ENCODE measurements at regions not wholly inside any gene's neighbourhood (a gene's known extent, or its start where the extent isn't known, plus 50 kb on each side); places are given as distances from the start of the nearest gene placed in this dataset.
"Not testable (repeated sequence)": the region's sequence is repeated elsewhere in the genome, so short reads cannot be mapped to it uniquely, and the experiment has no call there.

DNA sequence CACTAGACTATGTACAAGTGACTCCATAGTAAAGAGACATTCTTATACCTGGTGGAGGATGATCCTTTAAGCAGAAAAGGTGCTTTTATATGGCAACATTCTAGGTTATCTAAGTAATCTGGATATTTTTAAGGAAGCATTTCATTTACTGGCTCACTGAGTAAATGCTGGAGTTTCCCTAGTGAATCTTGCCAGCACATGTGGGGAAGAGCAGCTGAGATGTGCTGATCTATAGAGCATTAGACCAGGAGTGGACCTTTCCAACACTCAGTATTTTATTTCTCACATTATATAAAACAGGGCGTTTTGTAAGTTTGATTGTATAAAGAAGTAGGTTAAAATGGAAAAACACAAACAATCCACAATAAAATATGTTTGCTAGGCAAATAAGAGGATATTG is 478.5 kb downstream of the ATP23 start:
- H3K27me3 ChIP-seq (ENCODE audit: insufficient read depth, low read length), result no peaks in the 10 kb centered on the region
- no peaks in the 10 kb centered on the region for H3K36me3 ChIP-seq (ENCODE audit: insufficient read depth, low read length)
- H3K4me3 ChIP-seq (ENCODE audit: low read length), result no peak overlapping the region
- no peak overlapping the region for H3K9ac ChIP-seq (ENCODE audit: low read depth, low read length)
- no peak overlapping the region for H3K27ac ChIP-seq (ENCODE audit: low read depth, low read length)
- WGBS, result no CpG with 5 or more reads among the region's 1 CpG
- H3K4me1 ChIP-seq (ENCODE audit: insufficient read depth, low read length), result peaks cover 32% of the 10 kb centered on the region
- no peaks in the 10 kb centered on the region for H3K9me3 ChIP-seq (ENCODE audit: insufficient read depth, low read depth, low read length)

DNA sequence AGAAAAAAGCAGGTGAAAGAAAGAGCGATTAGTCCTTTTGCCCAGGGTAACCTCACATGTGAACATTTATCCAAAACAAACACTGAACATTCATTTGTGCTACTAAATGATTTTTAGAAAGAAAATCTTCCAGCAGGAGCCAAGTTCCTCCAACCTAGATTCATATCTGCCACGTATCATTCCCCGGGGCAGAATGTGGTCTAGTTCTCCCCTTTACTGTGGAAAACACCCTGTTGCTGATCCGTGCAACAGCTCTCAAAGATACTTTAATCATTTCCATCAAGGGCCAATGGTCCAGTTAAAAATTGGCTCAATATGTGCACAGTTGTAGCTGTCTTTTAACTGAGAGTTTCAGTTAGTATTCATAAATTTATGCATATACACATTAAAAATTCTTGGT is 479.1 kb downstream of the ATP23 start:
- H3K4me1 ChIP-seq (ENCODE audit: insufficient read depth, low read length), result peaks cover 33% of the 10 kb centered on the region
- H3K27me3 ChIP-seq (ENCODE audit: insufficient read depth, low read length), result no peaks in the 10 kb centered on the region
- no peak overlapping the region for H3K9ac ChIP-seq (ENCODE audit: low read depth, low read length)
- H3K36me3 ChIP-seq (ENCODE audit: insufficient read depth, low read length), result no peaks in the 10 kb centered on the region
- 97% methylated on average over 4 of the region's 4 CpGs for WGBS
- no peak overlapping the region for H3K4me3 ChIP-seq (ENCODE audit: low read length)
- no peaks in the 10 kb centered on the region for H3K9me3 ChIP-seq (ENCODE audit: insufficient read depth, low read depth, low read length)
- no peak overlapping the region for H3K27ac ChIP-seq (ENCODE audit: low read depth, low read length)

GRCh38 chr12:58421990-58422389 is 480.6 kb downstream of the ATP23 start:
- Histone ChIP-seq H3K4me1 (ENCODE audit: insufficient read depth, low read length) (peaks cover 38% of the 10 kb centered on the region), H3K27me3 (ENCODE audit: insufficient read depth, low read length) (no peaks in the 10 kb centered on the region), H3K36me3 (ENCODE audit: insufficient read depth, low read length) (no peaks in the 10 kb centered on the region), H3K4me3 (ENCODE audit: low read length) (no peak overlapping the region), H3K9ac (ENCODE audit: low read depth, low read length) (no peak overlapping the region), H3K9me3 (ENCODE audit: insufficient read depth, low read depth, low read length) (no peaks in the 10 kb centered on the region), H3K27ac (ENCODE audit: low read depth, low read length) (no peak overlapping the region)
- WGBS, result 80% methylated on average over 3 of the region's 3 CpGs

DNA sequence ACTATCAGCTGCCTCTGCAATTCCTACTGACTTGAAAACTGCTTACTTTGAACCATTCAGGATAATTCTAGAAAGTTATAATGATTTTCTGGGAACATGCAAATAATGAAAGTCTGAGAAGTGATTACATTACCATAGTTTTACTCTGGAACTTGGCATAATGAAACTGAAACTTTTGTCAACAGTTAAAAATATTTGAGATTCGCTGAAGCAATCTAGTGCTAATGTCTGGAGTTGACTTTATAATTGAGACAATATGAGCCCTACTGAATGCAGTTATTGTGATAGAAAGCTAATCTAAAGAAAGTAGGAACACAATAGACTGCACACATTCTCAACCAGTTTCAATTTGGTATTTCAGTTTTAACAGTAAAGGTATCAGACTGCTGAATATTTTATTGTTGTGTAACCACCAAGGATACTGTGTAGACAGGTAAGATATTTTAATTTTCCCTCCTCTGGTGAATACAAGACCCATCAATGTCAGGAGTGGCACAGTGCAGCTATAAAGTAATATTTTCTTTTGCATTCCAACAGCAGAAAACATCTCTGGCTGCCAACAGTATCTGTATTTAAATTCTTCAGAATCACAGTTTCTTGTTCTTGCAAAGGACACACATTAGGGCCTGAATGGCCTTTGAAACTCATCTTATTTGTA is 483.5 kb downstream of the ATP23 start:
- 90% methylated on average over 1 of the region's 1 CpG for WGBS
- Histone ChIP-seq H3K27me3 (ENCODE audit: insufficient read depth, low read length) (no peaks in the 10 kb centered on the region), H3K27ac (ENCODE audit: low read depth, low read length) (peak overlapping the region; percentile 99), H3K9me3 (ENCODE audit: insufficient read depth, low read depth, low read length) (peaks cover 6% of the 10 kb centered on the region; the same call in 1 of the 2 replicates), H3K4me3 (ENCODE audit: low read length) (peak overlapping the region; percentile 3; the same call in 1 of the 2 replicates), H3K36me3 (ENCODE audit: insufficient read depth, low read length) (no peaks in the 10 kb centered on the region), H3K4me1 (ENCODE audit: insufficient read depth, low read length) (peaks cover 38% of the 10 kb centered on the region), H3K9ac (ENCODE audit: low read depth, low read length) (peak overlapping the region; percentile 71; the same call in 1 of the 2 replicates)

DNA sequence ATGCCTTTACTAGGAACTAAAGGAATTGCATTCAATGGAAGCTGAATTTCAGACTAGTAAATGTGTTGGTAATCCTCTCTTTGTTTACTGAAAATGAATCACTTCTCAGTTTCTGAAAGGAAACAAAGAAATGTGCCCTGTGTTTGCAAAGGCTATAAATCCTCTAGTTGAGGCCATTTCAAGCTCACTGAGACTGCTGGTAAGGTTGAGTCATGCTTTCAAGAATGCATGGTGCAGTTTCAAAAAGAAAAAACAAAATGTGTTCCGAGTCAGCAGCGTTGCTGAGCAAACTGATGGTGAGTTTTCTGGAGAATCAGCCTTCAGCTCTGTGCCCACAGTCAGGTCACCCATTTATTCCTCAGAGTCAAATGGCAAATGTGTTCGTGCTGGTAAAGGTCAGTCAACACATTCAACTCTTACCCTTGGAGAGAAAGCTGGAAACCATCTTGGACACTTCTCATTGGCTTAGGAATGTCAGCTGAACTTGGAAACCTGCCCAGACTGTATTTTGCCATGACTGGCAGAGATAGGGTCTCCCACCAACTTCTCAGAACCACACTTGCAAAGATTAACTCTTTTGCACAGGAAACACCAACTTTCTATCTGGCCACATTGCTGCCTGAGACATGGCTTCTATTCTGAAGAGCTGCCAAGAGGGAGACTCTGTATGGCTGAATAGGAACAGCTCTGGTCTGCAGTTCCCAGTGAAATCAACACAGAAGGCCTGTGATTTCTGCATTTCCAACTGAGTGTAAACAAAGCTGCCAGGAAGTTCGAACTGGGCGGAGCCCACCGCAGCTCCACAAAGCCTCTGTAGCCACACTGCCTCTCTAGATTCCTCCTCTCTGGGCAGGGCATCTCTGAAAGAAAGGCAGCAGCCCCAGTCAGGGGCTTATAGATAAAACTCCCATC is 484.4 kb downstream of the ATP23 start:
- Histone ChIP-seq H3K4me3 (ENCODE audit: low read length) (peak overlapping the region; percentile 18; the same call in 1 of the 2 replicates), H3K36me3 (ENCODE audit: insufficient read depth, low read length) (no peaks in the 10 kb centered on the region), H3K27me3 (ENCODE audit: insufficient read depth, low read length) (no peaks in the 10 kb centered on the region), H3K4me1 (ENCODE audit: insufficient read depth, low read length) (peaks cover 38% of the 10 kb centered on the region), H3K9me3 (ENCODE audit: insufficient read depth, low read depth, low read length) (peaks cover 6% of the 10 kb centered on the region; the same call in 1 of the 2 replicates), H3K27ac (ENCODE audit: low read depth, low read length) (peak overlapping the region; percentile 99), H3K9ac (ENCODE audit: low read depth, low read length) (peak overlapping the region; percentile 71)
- 36% methylated on average over 6 of the region's 6 CpGs for whole genome bisulfite sequencing

DNA sequence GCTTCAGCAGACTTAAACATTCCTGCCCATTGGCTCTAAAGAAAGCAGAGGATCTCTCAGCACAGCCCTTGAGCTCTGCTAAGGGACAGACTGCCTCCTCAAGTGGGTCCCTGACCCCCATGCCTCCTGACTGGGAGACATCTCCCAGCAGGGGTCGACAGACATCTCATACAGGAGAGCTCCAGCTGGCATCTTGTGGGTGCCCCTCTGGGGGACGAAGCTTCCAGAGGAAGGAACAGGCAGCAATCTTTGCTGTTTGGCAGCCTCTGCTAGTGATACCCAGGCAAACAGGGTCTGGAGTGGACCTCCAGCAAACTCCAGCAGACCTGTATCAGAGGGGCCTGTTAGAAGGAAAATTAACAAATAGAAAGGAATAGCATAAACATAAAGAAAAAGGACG is 485.1 kb downstream of the ATP23 start:
- H3K27me3 ChIP-seq (ENCODE audit: insufficient read depth, low read length); H3K36me3 ChIP-seq (ENCODE audit: insufficient read depth, low read length); H3K9me3 ChIP-seq (ENCODE audit: insufficient read depth, low read depth, low read length); H3K9ac ChIP-seq (ENCODE audit: low read depth, low read length); H3K4me3 ChIP-seq (ENCODE audit: low read length): not testable (repeated sequence)
- peak overlapping the region; percentile 99 for H3K27ac ChIP-seq (ENCODE audit: low read depth, low read length)
- WGBS, result 86% methylated on average over 3 of the region's 3 CpGs
- H3K4me1 ChIP-seq (ENCODE audit: insufficient read depth, low read length), result peaks cover 38% of the 10 kb centered on the region

DNA sequence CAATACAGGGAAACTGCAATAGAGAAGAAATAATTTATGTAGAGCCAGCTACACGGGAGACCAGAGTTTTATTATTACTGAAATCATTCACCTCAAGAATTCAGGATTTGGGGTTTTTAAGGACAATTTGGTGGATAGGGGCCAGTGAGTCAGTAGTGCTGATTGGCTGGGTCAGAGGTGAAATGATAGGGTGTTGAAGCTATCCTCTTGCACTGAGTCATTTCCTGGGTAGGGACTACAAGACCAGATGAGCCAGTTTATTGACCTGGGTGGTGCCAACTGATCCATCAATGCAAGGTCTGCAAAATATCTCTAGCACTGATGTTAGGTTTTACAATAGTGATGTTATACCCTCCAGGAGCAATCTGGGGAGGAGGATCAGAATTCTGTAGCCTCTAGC is 486.3 kb downstream of the LRIG3 start:
- no peak overlapping the region for H3K27ac ChIP-seq (ENCODE audit: low read depth, low read length)
- no peaks in the 10 kb centered on the region for H3K27me3 ChIP-seq (ENCODE audit: insufficient read depth, low read length)
- no peak overlapping the region for H3K9ac ChIP-seq (ENCODE audit: low read depth, low read length)
- H3K4me3 ChIP-seq (ENCODE audit: low read length), result no peak overlapping the region
- no peaks in the 10 kb centered on the region for H3K36me3 ChIP-seq (ENCODE audit: insufficient read depth, low read length)
- WGBS, result no CpG with 5 or more reads among the region's 1 CpG
- H3K9me3 ChIP-seq (ENCODE audit: insufficient read depth, low read depth, low read length), result no peaks in the 10 kb centered on the region
- no peaks in the 10 kb centered on the region for H3K4me1 ChIP-seq (ENCODE audit: insufficient read depth, low read length)

- Histone ChIP-seq H3K4me3 (ENCODE audit: low read length) (no peak overlapping the region), H3K9me3 (ENCODE audit: insufficient read depth, low read depth, low read length) (no peaks in the 10 kb centered on the region), H3K27ac (ENCODE audit: low read depth, low read length) (no peak overlapping the region), H3K4me1 (ENCODE audit: insufficient read depth, low read length) (no peaks in the 10 kb centered on the region), H3K9ac (ENCODE audit: low read depth, low read length) (no peak overlapping the region), H3K36me3 (ENCODE audit: insufficient read depth, low read length) (no peaks in the 10 kb centered on the region), H3K27me3 (ENCODE audit: insufficient read depth, low read length) (no peaks in the 10 kb centered on the region)
Measured at GRCh38 chr12:58434726-58435125, 485.6 kb downstream of the LRIG3 start.

DNA sequence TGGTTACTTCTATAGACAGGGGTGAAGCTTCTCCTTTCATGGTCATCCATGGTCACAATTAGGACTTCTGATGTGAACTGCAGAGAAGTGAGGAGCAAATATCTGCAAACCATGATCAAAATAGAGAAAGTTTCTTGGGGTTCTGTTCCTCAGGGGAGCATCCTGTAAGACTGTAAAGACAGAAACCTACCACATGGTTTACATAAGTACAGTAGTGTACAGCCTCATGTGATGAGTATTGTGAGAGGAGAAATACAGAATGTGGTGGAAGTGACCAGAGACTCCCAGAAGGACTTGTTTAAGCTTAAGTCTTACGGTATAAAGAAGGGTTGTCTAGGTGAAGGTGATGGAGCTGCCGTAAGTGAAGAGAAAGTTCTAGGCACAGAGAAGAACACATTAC is 484.7 kb downstream of the LRIG3 start:
- Histone ChIP-seq H3K9ac (ENCODE audit: low read depth, low read length) (no peak overlapping the region), H3K27me3 (ENCODE audit: insufficient read depth, low read length) (no peaks in the 10 kb centered on the region), H3K9me3 (ENCODE audit: insufficient read depth, low read depth, low read length) (no peaks in the 10 kb centered on the region), H3K27ac (ENCODE audit: low read depth, low read length) (no peak overlapping the region), H3K4me1 (ENCODE audit: insufficient read depth, low read length) (no peaks in the 10 kb centered on the region), H3K36me3 (ENCODE audit: insufficient read depth, low read length) (no peaks in the 10 kb centered on the region), H3K4me3 (ENCODE audit: low read length) (no peak overlapping the region)
- WGBS, result 69% methylated on average over 2 of the region's 2 CpGs

DNA sequence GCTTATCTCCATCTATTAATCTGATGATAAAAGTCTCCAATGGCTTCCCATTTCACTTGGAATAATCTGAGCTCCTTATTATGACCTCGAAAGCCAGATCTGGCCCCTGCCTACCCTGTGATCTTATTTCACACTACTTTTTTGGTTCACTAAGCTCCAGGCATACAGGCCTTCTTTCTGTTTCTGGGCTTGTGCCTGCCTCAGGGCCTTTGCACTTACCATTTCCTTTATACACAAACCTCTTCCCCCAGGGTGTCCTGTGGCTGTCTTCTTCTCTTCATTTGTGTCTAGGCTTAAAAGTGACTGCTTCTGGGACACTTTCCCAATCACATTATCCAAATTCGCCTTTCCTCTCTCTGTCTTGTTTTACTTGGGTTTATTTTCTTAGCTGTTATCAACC is 478.8 kb downstream of the LRIG3 start:
- Histone ChIP-seq H3K4me3 (ENCODE audit: low read length) (no peak overlapping the region), H3K27me3 (ENCODE audit: insufficient read depth, low read length) (no peaks in the 10 kb centered on the region), H3K9me3 (ENCODE audit: insufficient read depth, low read depth, low read length) (no peaks in the 10 kb centered on the region), H3K27ac (ENCODE audit: low read depth, low read length) (no peak overlapping the region), H3K36me3 (ENCODE audit: insufficient read depth, low read length) (no peaks in the 10 kb centered on the region), H3K4me1 (ENCODE audit: insufficient read depth, low read length) (no peaks in the 10 kb centered on the region), H3K9ac (ENCODE audit: low read depth, low read length) (no peak overlapping the region)
- WGBS, result 96% methylated on average over 1 of the region's 2 CpGs

DNA sequence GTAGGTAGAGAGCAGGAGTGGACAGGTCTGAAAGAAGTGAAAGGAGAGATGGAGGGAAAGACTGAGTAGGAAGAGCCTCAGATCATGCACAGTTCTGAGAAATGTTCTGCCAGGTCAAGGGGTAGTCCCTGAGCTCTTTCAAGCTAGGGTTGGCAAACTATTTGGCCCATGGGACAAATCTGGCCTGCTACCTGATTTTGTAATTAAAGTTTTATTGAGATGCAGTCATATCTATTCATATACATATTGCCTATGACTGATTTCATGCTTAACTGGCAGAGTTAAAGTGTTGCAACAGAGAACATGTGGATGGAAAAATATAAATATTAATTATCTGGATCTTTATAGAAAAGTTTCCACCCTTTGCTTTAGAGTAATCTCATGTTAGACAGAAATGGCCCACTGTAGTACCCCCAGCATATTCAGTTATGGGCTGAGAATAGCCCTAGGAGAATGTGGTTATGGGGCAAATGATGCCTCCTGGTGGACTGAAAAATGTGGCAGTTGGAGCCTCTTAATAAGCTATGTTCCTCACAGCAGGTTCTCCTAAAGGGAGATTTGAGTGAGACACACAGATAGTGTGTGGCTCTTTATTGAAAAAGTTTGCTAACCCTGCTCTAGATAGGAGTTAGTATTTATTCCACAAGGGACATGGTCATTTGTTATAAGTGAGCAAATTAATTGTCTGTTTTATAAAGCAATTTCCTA is 476.9 kb downstream of the LRIG3 start:
- H3K36me3 ChIP-seq (ENCODE audit: insufficient read depth, low read length), result no peaks in the 10 kb centered on the region
- no peaks in the 10 kb centered on the region for H3K4me1 ChIP-seq (ENCODE audit: insufficient read depth, low read length)
- no peaks in the 10 kb centered on the region for H3K27me3 ChIP-seq (ENCODE audit: insufficient read depth, low read length)
- H3K9ac ChIP-seq (ENCODE audit: low read depth, low read length), result no peak overlapping the region
- H3K9me3 ChIP-seq (ENCODE audit: insufficient read depth, low read depth, low read length), result no peaks in the 10 kb centered on the region
- H3K27ac ChIP-seq (ENCODE audit: low read depth, low read length), result no peak overlapping the region
- H3K4me3 ChIP-seq (ENCODE audit: low read length), result no peak overlapping the region
